ENCODE measurements at regions not wholly inside any gene's neighbourhood (a gene's known extent, or its start where the extent isn't known, plus 50 kb on each side); places are given as distances from the start of the nearest gene placed in this dataset.

GRCh38 chr12:14065616-14066015 lies 84.2 kb upstream of the GRIN2B start:
- no peak for DNase-seq (ENCODE audit: low read depth)
- TF ChIP-seq CTCF (IDR thresholded peaks at IDR 0.05; ENCODE audit: low read depth, low read length) (no peak), MAX (IDR thresholded peaks at IDR 0.05; ENCODE audit: low read depth, low read length) (no peak), MYC (IDR thresholded peaks at IDR 0.05; ENCODE audit: low read depth, low read length) (no peak), POLR2A (IDR thresholded peaks at IDR 0.05; ENCODE audit: extremely low read depth, insufficient read length) (no peak)
- H3K4me3 ChIP-seq (ENCODE audit: low read depth, low read length) = no peak overlapping the region

- TF ChIP-seq CTCF (IDR thresholded peaks at IDR 0.05; ENCODE audit: low read depth, low read length) (no peak), MYC (IDR thresholded peaks at IDR 0.05; ENCODE audit: low read depth, low read length) (no peak), POLR2A (IDR thresholded peaks at IDR 0.05; ENCODE audit: extremely low read depth, insufficient read length) (no peak)
- DNase-seq (ENCODE audit: low read depth) = no peak
- no peak overlapping the region for H3K4me3 ChIP-seq (ENCODE audit: low read depth, low read length)
Observed at GRCh38 chr12:14066021-14066420, 84.6 kb upstream of the GRIN2B start.

- DNase-seq (ENCODE audit: low read depth) = no peak
- no peak for TF ChIP-seq POLR2A (IDR thresholded peaks at IDR 0.05; ENCODE audit: extremely low read depth, insufficient read length)
- no peak for TF ChIP-seq MAX (IDR thresholded peaks at IDR 0.05; ENCODE audit: low read depth, low read length)
- TF ChIP-seq CTCF (IDR thresholded peaks at IDR 0.05; ENCODE audit: low read depth, low read length) = no peak
- TF ChIP-seq MYC (IDR thresholded peaks at IDR 0.05; ENCODE audit: low read depth, low read length) = no peak
- no peak overlapping the region for H3K4me3 ChIP-seq (ENCODE audit: low read depth, low read length)
Observed at GRCh38 chr12:14068961-14069360, 87.6 kb upstream of the GRIN2B start.

- TF ChIP-seq CTCF (IDR thresholded peaks at IDR 0.05; ENCODE audit: low read depth, low read length) (no peak), MAX (IDR thresholded peaks at IDR 0.05; ENCODE audit: low read depth, low read length) (no peak), POLR2A (IDR thresholded peaks at IDR 0.05; ENCODE audit: extremely low read depth, insufficient read length) (no peak), MYC (IDR thresholded peaks at IDR 0.05; ENCODE audit: low read depth, low read length) (no peak)
- no peak overlapping the region for H3K4me3 ChIP-seq (ENCODE audit: low read depth, low read length)
- DNase-seq (ENCODE audit: low read depth) = no peak
Observed at GRCh38 chr12:14071833-14072232, 90.4 kb upstream of the GRIN2B start.

GRCh38 chr12:14072987-14073386 lies 91.6 kb upstream of the GRIN2B start:
- no peak overlapping the region for H3K4me3 ChIP-seq (ENCODE audit: low read depth, low read length)
- TF ChIP-seq CTCF (IDR thresholded peaks at IDR 0.05; ENCODE audit: low read depth, low read length) (no peak), POLR2A (IDR thresholded peaks at IDR 0.05; ENCODE audit: extremely low read depth, insufficient read length) (no peak), MAX (IDR thresholded peaks at IDR 0.05; ENCODE audit: low read depth, low read length) (no peak), MYC (IDR thresholded peaks at IDR 0.05; ENCODE audit: low read depth, low read length) (no peak)
- DNase-seq (ENCODE audit: low read depth) = no peak

GRCh38 chr12:14075797-14076393 lies 94.5 kb upstream of the GRIN2B start:
- DNase-seq (ENCODE audit: low read depth) = no peak
- no peak overlapping the region for H3K4me3 ChIP-seq (ENCODE audit: low read depth, low read length)
- TF ChIP-seq MYC (IDR thresholded peaks at IDR 0.05; ENCODE audit: low read depth, low read length) (no peak), MAX (IDR thresholded peaks at IDR 0.05; ENCODE audit: low read depth, low read length) (no peak), POLR2A (IDR thresholded peaks at IDR 0.05; ENCODE audit: extremely low read depth, insufficient read length) (no peak), CTCF (IDR thresholded peaks at IDR 0.05; ENCODE audit: low read depth, low read length) (no peak)
